GM18519 (cell line): ENCODE measurements at regions not wholly inside any gene's neighbourhood (a gene's known extent, or its start where the extent isn't known, plus 50 kb on each side); places are given as distances from the start of the nearest gene placed in this dataset.

ENCODE experiments used
- ATAC-seq: cut with Tn5 transposase; IDR thresholded peaks from one replicate; pipeline ENCODE4 v1.9.1; 2021; ENCODE audit warnings: mild to moderate bottlenecking, moderate library complexity; ENCODE audit not compliant: unreplicated experiment, low FRiP score

DNA sequence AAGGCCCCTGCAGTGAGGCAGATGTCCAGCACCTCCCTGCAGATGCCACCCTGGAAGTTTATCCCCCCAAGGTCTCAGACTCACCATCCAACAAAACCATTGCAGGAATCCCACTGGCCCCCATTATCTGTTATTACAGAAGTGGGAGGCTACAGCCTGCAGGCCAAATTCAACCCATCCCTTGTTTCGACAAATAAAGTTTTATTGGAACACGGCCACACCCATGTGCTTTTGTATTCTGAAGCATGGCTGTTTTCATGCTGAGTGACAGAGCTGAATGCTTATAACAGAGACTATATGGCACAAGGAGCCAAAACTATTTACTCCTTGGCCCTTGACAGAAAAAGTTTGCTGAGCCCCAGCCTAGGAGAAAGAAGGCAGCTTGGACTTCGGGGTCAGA is 428.8 kb downstream of the CDK5RAP2 start:
- ATAC-seq, result no peak

DNA sequence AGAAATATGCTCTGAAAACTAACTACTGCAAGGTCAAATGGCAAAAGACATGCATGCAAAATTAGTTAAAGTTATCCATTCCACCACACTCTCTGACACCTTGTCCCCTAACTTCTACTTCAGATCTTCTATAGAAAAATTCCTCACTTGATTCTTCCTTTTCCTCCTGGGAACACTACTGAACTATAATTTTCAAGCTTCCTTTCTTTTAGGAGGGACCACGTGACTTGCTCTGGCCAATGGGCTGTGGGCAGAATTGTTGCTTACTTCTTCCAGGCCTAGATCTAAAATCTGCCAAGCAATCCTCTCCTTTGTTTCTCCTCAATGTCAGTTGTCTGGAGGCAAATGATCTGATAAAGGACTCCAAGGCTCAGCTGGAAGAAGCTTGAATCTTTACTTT is 441.0 kb downstream of the CDK5RAP2 start:
- ATAC-seq, result no peak

DNA sequence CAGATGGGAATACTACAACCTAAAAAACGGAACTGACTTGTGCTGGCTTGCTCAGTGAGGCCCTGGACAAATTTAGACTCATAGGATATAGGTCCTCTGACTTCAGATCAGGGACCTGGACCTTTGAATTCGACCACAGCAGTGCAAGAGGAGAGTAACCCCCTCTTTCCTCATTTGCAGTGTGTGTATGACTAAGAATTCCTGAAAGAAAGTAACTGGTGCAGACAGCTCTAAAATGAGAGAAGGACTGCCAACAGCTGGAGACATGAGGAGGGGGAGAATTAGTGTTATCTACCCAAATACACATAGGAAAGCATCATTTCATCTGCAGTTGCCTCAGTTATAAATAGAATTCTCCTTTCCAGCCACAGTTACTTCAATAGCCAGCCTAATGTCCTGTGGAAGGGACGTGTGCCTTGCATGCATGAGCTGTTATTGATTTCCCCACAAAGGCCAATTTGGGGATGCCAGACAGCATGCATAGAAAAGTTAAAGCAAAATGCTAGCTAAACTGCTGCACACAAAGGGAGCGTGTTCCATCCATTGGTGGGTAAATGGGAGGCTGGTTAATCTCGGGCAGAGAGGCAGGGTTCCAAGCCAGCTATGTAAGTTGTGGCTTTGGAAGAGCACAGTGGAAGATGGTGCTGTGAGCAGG is 442.7 kb downstream of the CDK5RAP2 start:
- ATAC-seq, result no peak

GRCh38 chr9:120136696-120137095 is 443.3 kb downstream of the CDK5RAP2 start:
- ATAC-seq, result no peak

DNA sequence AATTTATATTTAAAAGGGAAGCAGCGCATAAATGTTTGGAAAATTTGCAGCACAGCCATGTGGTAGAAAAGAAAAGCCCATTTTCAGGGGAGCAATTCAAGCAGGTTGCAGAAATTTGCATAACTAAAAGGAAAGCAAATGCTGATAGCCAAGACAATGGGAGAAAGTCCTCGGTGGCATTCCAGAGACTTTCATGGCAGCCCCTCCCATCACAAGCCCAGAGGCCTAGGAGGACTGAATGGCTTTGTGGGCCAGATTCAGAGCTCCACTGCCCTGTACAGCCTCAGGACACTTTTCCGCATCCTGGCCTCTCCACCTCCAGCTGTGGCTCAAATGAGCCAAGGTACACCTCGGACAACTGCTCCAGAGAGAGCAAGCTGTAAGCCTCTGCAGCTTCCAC is 462.9 kb downstream of the CDK5RAP2 start:
- ATAC-seq, result no peak

GRCh38 chr9:120110520-120110919 is 469.4 kb downstream of the CDK5RAP2 start:
- ATAC-seq, result no peak

DNA sequence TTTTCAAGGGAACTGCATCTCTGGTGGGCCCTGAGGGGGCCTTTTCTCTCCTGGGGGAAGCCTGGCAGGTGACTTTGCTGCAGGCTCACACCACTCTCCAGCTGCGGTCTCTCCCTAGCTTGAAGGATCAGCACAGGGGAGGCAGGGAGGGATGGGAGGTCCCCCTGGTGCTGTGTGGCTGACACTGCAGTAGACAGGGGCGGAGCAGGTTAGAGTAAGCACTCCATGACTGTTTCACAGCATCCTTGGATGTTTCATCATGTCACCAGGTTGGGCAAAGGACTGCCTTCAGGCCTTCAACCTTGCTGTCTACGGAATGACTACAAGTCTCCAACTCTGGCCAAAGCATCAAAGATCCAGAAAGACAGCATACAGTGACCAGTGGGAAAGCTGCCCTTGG is 470.7 kb downstream of the CDK5RAP2 start:
- no peak for ATAC-seq

DNA sequence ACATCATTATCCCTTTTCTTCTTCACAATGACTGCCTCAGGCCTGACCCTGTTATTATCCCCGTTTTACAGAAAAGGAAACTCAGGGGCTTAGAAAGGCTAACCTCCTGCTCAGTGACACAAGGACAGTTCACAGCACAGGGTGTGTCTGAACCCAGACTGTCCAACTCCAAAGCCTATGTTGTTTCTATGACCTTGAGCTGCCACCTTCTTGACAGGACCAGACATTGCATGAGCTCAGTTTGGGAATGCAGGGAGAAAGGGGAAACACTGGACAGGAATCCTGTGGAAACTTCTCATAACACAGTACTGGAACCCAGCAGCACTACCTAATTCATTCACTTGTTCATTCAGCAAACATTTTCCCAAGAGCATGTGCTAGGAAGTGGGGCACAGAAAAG is 472.8 kb downstream of the CDK5RAP2 start:
- ATAC-seq, result no peak

- no peak for ATAC-seq
These were observed 475.2 kb downstream of the CDK5RAP2 start for GRCh38 chr9:120104771-120105170.

DNA sequence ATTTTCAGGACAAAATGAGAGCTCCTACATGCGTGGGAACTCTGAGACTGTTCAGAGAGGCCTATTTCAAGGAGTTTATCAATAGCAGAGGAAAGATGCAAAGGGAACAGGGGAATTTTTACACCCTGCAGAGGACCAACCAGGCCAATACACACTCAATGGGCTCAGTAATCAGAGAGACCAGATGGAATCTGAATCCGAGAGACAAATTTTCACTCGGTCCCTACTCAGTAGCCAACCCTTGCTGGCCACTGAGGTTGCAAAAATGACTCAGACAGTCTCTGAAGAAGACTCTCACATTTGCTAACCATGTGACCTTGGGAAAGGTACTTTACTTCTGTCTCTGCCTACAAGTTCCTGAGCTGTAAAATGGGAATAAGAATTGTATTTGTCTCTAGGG is 479.4 kb downstream of the CDK5RAP2 start:
- ATAC-seq, result no peak

GRCh38 chr9:120099065-120099464 is 480.9 kb downstream of the CDK5RAP2 start:
- no peak for ATAC-seq

- ATAC-seq, result no peak
These were observed 481.4 kb downstream of the CDK5RAP2 start for GRCh38 chr9:120098584-120098983.

DNA sequence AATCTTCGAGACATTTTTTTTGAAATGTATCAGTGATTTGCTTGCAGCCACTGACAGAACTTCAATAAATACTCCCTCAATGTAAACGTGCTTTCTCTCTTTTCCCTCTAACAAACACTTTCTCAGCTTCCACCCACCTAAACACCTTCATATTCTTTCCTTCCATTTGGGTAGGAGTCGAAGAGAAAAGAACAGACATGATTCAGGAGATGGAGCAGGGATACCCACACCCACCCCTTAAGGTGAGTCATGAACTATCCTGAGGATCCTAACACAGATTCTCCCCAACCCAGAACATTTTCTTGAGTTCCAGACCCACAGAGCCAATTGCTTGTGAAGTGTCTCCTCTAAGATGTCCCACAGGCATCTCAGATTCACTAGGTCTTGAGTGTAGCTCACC is 488.8 kb downstream of the CDK5RAP2 start:
- no peak for ATAC-seq

DNA sequence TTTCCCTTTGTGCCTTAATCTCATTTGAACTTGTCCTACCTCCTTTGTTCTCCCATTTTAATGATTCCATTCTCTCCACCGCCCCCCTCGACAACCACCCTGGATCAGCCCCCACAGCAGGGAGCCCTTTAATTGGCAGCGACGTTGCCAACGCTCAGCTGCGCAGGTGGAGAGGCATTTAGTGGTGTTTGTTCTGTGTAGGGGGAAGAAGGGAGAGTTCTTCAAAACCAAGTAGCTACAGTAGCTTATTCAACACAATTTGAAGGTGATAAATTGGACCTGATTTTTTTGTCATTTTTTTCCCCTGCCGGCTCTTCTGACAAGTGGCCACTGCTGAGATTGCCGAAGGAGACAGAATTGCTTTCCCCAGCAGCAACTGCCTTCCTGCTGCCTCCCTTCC is 499.1 kb downstream of the CDK5RAP2 start:
- no peak for ATAC-seq

DNA sequence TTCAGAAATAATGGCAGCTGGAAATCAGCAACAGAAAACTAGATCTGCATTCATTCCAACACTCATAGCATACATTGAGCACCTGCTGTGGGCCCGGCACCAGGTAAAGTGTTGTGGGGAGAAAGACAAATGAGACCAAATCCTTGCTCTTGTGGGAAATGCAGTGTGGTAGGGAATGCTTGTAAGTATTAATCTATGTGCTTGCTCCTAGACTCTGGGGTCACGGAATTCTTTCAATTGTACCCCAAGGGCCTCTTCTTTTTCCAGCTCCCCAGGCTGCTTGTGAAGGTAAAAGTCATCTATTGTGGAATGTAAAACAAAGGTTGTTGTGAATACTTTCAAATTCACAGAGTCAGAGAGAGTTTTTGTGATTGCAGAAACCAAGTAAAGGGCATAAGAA is 501.9 kb downstream of the CDK5RAP2 start:
- ATAC-seq, result no peak

- no peak for ATAC-seq
These were observed 508.2 kb downstream of the CDK5RAP2 start for GRCh38 chr9:120071760-120072159.

DNA sequence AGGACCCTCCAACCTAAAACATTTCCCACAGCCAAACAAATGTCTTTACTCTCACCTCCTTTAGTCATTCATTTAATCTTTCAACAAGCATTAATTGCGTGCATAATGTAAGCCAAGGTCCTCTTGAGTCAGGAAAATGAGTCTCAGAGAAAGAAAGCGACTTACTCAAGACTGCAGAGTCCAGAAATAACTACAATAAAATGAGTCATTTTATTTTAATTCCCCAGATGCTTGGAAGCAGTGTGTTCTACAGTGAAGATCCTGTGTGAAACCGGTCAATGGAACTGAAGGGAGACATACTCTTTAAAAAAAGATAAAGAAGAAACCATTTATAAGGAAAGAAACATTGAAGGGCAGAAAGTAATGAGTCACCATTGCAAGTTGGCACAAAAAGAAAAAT is 513.7 kb downstream of the CDK5RAP2 start:
- ATAC-seq, result no peak

- no peak for ATAC-seq
These were observed 514.8 kb downstream of the CDK5RAP2 start for GRCh38 chr9:120065151-120065550.

GRCh38 chr9:120045011-120045410 is 535.0 kb downstream of the CDK5RAP2 start:
- no peak for ATAC-seq

DNA sequence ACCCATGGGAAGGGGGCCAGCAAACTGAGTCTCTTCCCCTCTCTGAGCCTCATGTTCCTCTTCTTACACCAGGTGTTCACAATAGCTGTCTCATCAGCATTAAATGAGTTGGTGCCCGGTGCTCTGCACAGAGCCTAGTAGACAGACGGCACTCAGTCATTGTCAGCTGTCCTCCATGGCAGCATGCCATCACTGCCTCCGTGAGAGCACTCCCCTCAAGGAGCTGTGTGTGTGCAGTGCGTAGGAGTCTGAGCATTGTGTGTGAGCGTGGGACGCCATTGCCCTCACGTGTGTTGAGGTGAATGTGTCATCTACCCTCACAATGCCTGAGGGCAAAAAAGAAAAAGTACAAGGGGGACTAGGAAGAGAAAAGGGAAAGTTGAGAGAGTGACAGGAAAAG is 536.5 kb downstream of the CDK5RAP2 start:
- no peak for ATAC-seq

GRCh38 chr9:120040896-120041295 is 539.1 kb downstream of the CDK5RAP2 start:
- ATAC-seq, result no peak

DNA sequence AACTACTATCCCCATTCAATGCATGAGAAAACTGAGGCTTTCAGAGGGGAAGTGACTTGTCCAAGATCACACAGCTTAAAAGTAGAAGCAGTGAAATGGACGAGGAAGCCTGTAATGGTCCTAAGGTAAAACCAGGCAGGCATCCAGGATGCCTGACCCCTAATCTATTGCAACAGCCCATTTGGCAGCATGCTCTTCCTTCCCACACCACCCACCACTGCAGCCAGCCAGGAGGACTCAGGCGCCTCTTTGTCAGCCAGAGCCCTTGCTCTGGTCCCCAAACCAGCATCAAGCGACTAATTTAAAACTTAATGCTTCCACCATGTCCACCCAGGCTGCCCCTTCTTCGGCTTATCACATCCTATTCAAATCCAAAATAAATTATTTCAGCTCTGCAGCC is 541.6 kb downstream of the CDK5RAP2 start:
- no peak for ATAC-seq

DNA sequence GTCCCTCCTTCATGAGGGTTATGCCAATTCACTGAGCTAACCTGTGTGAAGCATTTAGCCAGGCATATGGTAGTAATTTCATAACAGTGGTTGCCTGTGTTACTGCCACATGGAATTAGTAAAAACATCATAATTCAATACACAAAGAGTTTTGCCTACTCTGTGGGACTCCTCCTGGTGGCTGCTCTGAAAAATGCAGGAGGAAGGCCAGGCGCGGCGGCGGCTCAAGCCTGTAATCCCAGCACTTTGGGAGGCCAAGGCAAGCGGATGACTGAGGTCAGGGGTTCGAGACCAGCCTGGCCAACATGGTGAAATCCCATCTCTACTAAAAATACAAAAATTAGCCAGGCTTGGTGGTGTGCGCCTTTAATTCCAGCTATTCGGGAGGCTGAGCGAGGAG is 547.3 kb downstream of the CDK5RAP2 start:
- ATAC-seq, result no peak
